HepG2 (cell line): ENCODE measurements at regions not wholly inside any gene's neighbourhood (a gene's known extent, or its start where the extent isn't known, plus 50 kb on each side); places are given as distances from the start of the nearest gene placed in this dataset.

Experiments
- ATF7 ChIP-seq, 2 experiments: fragments of 450-650 bp in 1 of 2; sonication (generic) in 1 of 2; formaldehyde crosslinking in 1 of 2; IDR thresholded peaks; 2 replicates each; pipeline versions ENCODE4 v1.4.0 to v1.6.1; 2016 to 2020; ENCODE audit warnings: antibody characterized with exemption in 1 of 2, mild to moderate bottlenecking in 1 of 2, missing genetic modification reagents in 1 of 2
- ATF7-NPFF ChIP-seq: sonication (generic); formaldehyde crosslinking; IDR thresholded peaks from 2 replicates; pipeline ENCODE4 v1.8.1; 2023; ENCODE audit warnings: mild to moderate bottlenecking, low read depth, missing genetic modification reagents, moderate library complexity
- CCDC6 ChIP-seq: sonication (generic); formaldehyde crosslinking; IDR thresholded peaks from 2 replicates; pipeline ENCODE4 v1.8.1; 2022; ENCODE audit warnings: mild to moderate bottlenecking, missing genetic modification reagents, moderate library complexity
- FOXM1 ChIP-seq: sonication (generic); formaldehyde crosslinking; IDR thresholded peaks from 2 replicates; pipeline ENCODE4 v1.5.0; 2020; ENCODE audit warnings: missing genetic modification reagents
- HNRNPUL1 ChIP-seq: fragments of 200-400 bp; formaldehyde crosslinking; IDR thresholded peaks from 2 replicates; pipeline ENCODE4 v1.6.1; 2017; ENCODE audit warnings: low read depth, mild to moderate bottlenecking, low read length, moderate library complexity
- KLF13 ChIP-seq: sonication (generic); formaldehyde crosslinking; IDR thresholded peaks from 2 replicates; pipeline ENCODE4 v1.4.0; 2020; ENCODE audit warnings: mild to moderate bottlenecking, missing genetic modification reagents
- MAZ ChIP-seq, 2 experiments: sonication (generic) in 1 of 2; formaldehyde crosslinking in 1 of 2; IDR thresholded peaks; 2 replicates each; pipeline versions ENCODE4 v1.5.0 to v1.6.1; 2012 to 2020; ENCODE audit warnings: low read depth in 2 of 2, mild to moderate bottlenecking in 2 of 2, borderline replicate concordance in 1 of 2, improper control_type of control experiment in 1 of 2, low read length in 1 of 2, missing genetic modification reagents in 1 of 2, moderate library complexity in 1 of 2
- NFIC ChIP-seq: IDR thresholded peaks from 2 replicates; pipeline ENCODE4 v1.6.1; 2012; ENCODE audit warnings: mild to moderate bottlenecking, low read length, inconsistent platforms
- RAD21 ChIP-seq: fragments of 450-650 bp; formaldehyde crosslinking; IDR thresholded peaks from 2 replicates; pipeline ENCODE4 v1.5.0; 2020; ENCODE audit warnings: mild to moderate bottlenecking
- SIX1 ChIP-seq: sonication (generic); formaldehyde crosslinking; IDR thresholded peaks from 2 replicates; pipeline ENCODE4 v1.4.0; 2020; ENCODE audit warnings: missing genetic modification reagents, borderline replicate concordance
- TCF7L2 ChIP-seq: IDR thresholded peaks from 2 replicates; pipeline ENCODE4 v1.6.1; 2011; ENCODE audit warnings: mild to moderate bottlenecking, low read depth, low read length, moderate library complexity
- ZNF501 ChIP-seq: sonication (generic); formaldehyde crosslinking; IDR thresholded peaks from 2 replicates; pipeline ENCODE4 v1.5.1; 2020; ENCODE audit warnings: mild to moderate bottlenecking, moderate library complexity, missing genetic modification reagents
- ZNF567 ChIP-seq: sonication (generic); formaldehyde crosslinking; IDR thresholded peaks from 2 replicates; pipeline ENCODE4 v1.8.1; 2023; ENCODE audit warnings: mild to moderate bottlenecking, missing genetic modification reagents, borderline replicate concordance
- ZNF616 ChIP-seq: sonication (generic); formaldehyde crosslinking; IDR thresholded peaks from 2 replicates; pipeline ENCODE4 v1.5.0; 2020; ENCODE audit warnings: low read depth, mild to moderate bottlenecking, missing genetic modification reagents
- ZNF747 ChIP-seq: sonication (generic); formaldehyde crosslinking; IDR thresholded peaks from 2 replicates; pipeline ENCODE4 v1.8.1; 2023; ENCODE audit warnings: missing genetic modification reagents, mild to moderate bottlenecking, borderline replicate concordance
- ZNF781 ChIP-seq: sonication (generic); formaldehyde crosslinking; IDR thresholded peaks from 2 replicates; pipeline ENCODE4 v1.5.1; 2020; ENCODE audit warnings: borderline replicate concordance, mild to moderate bottlenecking, missing genetic modification reagents; ENCODE audit errors: not compliant biosample characterization
- ZNF841 ChIP-seq: sonication (generic); formaldehyde crosslinking; IDR thresholded peaks from 2 replicates; pipeline ENCODE4 v1.8.1; 2023; ENCODE audit warnings: missing genetic modification reagents, borderline replicate concordance
- TF ChIP-seq, protein P1 (sequence below): sonication (generic); formaldehyde crosslinking; IDR thresholded peaks from 2 replicates; pipeline ENCODE4 v1.5.1; 2020; ENCODE audit warnings: mild to moderate bottlenecking, missing genetic modification reagents, moderate library complexity
- TF ChIP-seq, protein P2 (sequence below): sonication (generic); formaldehyde crosslinking; IDR thresholded peaks from 2 replicates; pipeline ENCODE4 v1.4.0; 2020; ENCODE audit warnings: mild to moderate bottlenecking, missing genetic modification reagents
- TF ChIP-seq, protein P3 (sequence below): sonication (generic); formaldehyde crosslinking; IDR thresholded peaks from 2 replicates; pipeline ENCODE4 v1.4.0; 2020; ENCODE audit warnings: missing genetic modification reagents
- TF ChIP-seq, protein P4 (sequence below): fragments of 450-650 bp; IDR thresholded peaks from 2 replicates; pipeline ENCODE4 v1.6.1; 2017; ENCODE audit warnings: mild to moderate bottlenecking
- TF ChIP-seq, protein P5 (sequence below): sonication (generic); formaldehyde crosslinking; conservative IDR thresholded peaks from 2 replicates; pipeline ENCODE4 v1.4.0; 2020; ENCODE audit warnings: missing genetic modification reagents

DNA sequence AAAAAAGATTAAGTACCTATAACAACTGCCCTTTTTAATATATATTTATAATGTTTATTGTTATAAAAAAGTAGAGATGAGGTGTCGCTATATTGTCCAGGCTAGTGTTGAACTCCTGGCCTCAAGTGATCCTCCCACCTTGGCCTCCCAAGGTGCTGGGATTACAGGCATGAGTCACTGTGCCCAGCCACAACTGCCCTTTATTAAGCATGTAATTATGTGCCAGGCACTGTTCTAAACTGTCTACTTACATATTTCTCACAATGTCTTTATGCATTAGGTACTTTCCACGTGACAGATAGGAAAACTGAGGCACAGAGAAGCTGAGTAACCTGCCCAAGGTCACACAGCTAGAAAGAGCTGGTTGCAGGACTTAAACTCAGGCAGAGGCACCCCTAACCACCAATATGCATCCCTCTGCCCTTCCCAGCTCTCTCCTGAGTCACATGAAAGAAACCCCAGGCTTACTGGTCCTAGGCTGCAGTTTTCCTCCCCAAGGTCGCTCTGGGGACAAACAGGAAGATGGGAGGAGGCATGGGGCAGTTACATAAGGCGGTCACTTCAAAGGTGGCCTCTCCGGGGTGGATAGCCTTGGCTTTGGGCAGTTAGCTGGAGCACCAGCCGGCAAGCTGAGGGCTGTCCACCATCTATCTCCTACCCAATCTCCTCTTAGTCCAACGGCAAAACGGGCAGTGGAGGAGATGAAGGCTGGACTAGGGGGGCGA is 54.6 kb upstream of the TBX3 start (continued):
- TF ChIP-seq ZNF781 (CRISPR knock-in tag) = peak; percentile 79
- TF ChIP-seq ATF7 (IDR thresholded peaks at IDR 0.05) = no peak
- TF ChIP-seq ATF7 (CRISPR knock-in tag; IDR thresholded peaks at IDR 0.05) = 0 out of 2 replicates have a peak, but pooled peaks have one; percentile 57
- TF ChIP-seq, protein P1, sequence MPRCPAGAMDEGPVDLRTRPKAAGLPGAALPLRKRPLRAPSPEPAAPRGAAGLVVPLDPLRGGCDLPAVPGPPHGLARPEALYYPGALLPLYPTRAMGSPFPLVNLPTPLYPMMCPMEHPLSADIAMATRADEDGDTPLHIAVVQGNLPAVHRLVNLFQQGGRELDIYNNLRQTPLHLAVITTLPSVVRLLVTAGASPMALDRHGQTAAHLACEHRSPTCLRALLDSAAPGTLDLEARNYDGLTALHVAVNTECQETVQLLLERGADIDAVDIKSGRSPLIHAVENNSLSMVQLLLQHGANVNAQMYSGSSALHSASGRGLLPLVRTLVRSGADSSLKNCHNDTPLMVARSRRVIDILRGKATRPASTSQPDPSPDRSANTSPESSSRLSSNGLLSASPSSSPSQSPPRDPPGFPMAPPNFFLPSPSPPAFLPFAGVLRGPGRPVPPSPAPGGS (CRISPR knock-in tag) = no peak; the same call in 1 of the 2 replicates
- TF ChIP-seq, protein P2, sequence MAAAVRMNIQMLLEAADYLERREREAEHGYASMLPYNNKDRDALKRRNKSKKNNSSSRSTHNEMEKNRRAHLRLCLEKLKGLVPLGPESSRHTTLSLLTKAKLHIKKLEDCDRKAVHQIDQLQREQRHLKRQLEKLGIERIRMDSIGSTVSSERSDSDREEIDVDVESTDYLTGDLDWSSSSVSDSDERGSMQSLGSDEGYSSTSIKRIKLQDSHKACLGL = no peak
- TF ChIP-seq HNRNPUL1 = no peak
- no peak for TF ChIP-seq CCDC6
- peak; percentile 95 for TF ChIP-seq TCF7L2
- TF ChIP-seq, protein P3, sequence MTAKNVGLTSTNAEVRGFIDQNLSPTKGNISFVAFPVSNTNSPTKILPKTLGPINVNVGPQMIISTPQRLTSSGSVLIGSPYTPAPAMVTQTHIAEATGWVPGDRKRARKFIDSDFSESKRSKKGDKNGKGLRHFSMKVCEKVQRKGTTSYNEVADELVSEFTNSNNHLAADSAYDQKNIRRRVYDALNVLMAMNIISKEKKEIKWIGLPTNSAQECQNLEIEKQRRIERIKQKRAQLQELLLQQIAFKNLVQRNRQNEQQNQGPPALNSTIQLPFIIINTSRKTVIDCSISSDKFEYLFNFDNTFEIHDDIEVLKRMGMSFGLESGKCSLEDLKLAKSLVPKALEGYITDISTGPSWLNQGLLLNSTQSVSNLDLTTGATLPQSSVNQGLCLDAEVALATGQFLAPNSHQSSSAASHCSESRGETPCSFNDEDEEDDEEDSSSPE (CRISPR knock-in tag) = no peak; the same call in 1 of the 2 replicates
- no peak for TF ChIP-seq ZNF616 (CRISPR knock-in tag)
- no peak; the same call in 1 of the 2 replicates for TF ChIP-seq SIX1
- TF ChIP-seq ATF7-NPFF (CRISPR knock-in tag) = peak; percentile 62; the same call in 1 of the 2 replicates
- TF ChIP-seq RAD21 (CRISPR knock-in tag) = no peak
- TF ChIP-seq NFIC = no peak
- peak; percentile 35; the same call in 1 of the 2 replicates for TF ChIP-seq MAZ (IDR thresholded peaks at IDR 0.05; ENCODE audit: borderline replicate concordance, low read depth, low read length)
- TF ChIP-seq MAZ (CRISPR knock-in tag; IDR thresholded peaks at IDR 0.05; ENCODE audit: low read depth) = peak; percentile 53; the same call in 1 of the 2 replicates
- TF ChIP-seq, protein P4, sequence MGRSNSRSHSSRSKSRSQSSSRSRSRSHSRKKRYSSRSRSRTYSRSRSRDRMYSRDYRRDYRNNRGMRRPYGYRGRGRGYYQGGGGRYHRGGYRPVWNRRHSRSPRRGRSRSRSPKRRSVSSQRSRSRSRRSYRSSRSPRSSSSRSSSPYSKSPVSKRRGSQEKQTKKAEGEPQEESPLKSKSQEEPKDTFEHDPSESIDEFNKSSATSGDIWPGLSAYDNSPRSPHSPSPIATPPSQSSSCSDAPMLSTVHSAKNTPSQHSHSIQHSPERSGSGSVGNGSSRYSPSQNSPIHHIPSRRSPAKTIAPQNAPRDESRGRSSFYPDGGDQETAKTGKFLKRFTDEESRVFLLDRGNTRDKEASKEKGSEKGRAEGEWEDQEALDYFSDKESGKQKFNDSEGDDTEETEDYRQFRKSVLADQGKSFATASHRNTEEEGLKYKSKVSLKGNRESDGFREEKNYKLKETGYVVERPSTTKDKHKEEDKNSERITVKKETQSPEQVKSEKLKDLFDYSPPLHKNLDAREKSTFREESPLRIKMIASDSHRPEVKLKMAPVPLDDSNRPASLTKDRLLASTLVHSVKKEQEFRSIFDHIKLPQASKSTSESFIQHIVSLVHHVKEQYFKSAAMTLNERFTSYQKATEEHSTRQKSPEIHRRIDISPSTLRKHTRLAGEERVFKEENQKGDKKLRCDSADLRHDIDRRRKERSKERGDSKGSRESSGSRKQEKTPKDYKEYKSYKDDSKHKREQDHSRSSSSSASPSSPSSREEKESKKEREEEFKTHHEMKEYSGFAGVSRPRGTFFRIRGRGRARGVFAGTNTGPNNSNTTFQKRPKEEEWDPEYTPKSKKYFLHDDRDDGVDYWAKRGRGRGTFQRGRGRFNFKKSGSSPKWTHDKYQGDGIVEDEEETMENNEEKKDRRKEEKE = no peak
- no peak for TF ChIP-seq FOXM1 (CRISPR knock-in tag)
- TF ChIP-seq, protein P5, sequence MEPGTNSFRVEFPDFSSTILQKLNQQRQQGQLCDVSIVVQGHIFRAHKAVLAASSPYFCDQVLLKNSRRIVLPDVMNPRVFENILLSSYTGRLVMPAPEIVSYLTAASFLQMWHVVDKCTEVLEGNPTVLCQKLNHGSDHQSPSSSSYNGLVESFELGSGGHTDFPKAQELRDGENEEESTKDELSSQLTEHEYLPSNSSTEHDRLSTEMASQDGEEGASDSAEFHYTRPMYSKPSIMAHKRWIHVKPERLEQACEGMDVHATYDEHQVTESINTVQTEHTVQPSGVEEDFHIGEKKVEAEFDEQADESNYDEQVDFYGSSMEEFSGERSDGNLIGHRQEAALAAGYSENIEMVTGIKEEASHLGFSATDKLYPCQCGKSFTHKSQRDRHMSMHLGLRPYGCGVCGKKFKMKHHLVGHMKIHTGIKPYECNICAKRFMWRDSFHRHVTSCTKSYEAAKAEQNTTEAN (CRISPR knock-in tag) = no peak
- TF ChIP-seq ZNF567 = no peak
- peak; percentile 49; the same call in 1 of the 2 replicates for TF ChIP-seq ZNF747 (CRISPR knock-in tag)
- TF ChIP-seq KLF13 (CRISPR knock-in tag) = no peak
- no peak for TF ChIP-seq ZNF841
- peak; percentile 65; the same call in 1 of the 2 replicates for TF ChIP-seq ZNF501 (CRISPR knock-in tag)
